Right atrium auricular region (tissue), 2 donors: ENCODE measurements at regions not wholly inside any gene's neighbourhood (a gene's known extent, or its start where the extent isn't known, plus 50 kb on each side); places are given as distances from the start of the nearest gene placed in this dataset.
"Not testable (repeated sequence)": the region's sequence is repeated elsewhere in the genome, so short reads cannot be mapped to it uniquely, and the experiment has no call there.

ENCODE experiments used
- DNase-seq: peaks from one replicate; pipeline ENCODE4 v3.0.0-alpha.2; 2019; ENCODE audit warnings: low spot score
- H3K27ac ChIP-seq, 2 donors: fragments of 200-600 bp; sonication (generic); 1 replicate in 1 of 2; 2 replicates in 1 of 2; pipeline ENCODE4 v1.5.1; 2016 to 2019
- H3K27me3 ChIP-seq, 2 donors: fragments of 200-600 bp; sonication (generic); one replicate each; pipeline versions ENCODE4 v1.5.1 to v1.6.0; 2017 to 2019
- H3K36me3 ChIP-seq: fragments of 200-600 bp; sonication (generic); one replicate; pipeline ENCODE4 v1.5.1; 2016
- H3K4me1 ChIP-seq, 2 donors: fragments of 200-600 bp; sonication (generic); one replicate each; pipeline versions ENCODE4 v1.5.1 to v1.6.0; 2017 to 2019
- H3K4me3 ChIP-seq, 2 donors: fragments of 200-600 bp; sonication (generic); 1 replicate in 1 of 2; 2 replicates in 1 of 2; pipeline ENCODE4 v1.5.1; 2017 to 2019; ENCODE audit warnings: mild to moderate bottlenecking in 1 of 2, moderate library complexity in 1 of 2
- H3K9me3 ChIP-seq, 2 donors: fragments of 200-600 bp; sonication (generic); one replicate each; pipeline ENCODE4 v1.5.1; 2019
- TF ChIP-seq, protein P1 (sequence below), 2 donors: fragments of 200-600 bp; sonication (generic); IDR thresholded peaks; one replicate each; pipeline ENCODE4 v1.5.1; 2019; ENCODE audit warnings: antibody characterized with exemption in 2 of 2

- Histone ChIP-seq H3K4me3 (no peak overlapping the region), H3K36me3 (no peaks in the 10 kb centered on the region), H3K27ac (no peak overlapping the region), H3K4me1 (no peaks in the 10 kb centered on the region), H3K27me3 (no peaks in the 10 kb centered on the region), H3K9me3 (no peaks in the 10 kb centered on the region)
- no peak for DNase-seq
- TF ChIP-seq, protein P1, sequence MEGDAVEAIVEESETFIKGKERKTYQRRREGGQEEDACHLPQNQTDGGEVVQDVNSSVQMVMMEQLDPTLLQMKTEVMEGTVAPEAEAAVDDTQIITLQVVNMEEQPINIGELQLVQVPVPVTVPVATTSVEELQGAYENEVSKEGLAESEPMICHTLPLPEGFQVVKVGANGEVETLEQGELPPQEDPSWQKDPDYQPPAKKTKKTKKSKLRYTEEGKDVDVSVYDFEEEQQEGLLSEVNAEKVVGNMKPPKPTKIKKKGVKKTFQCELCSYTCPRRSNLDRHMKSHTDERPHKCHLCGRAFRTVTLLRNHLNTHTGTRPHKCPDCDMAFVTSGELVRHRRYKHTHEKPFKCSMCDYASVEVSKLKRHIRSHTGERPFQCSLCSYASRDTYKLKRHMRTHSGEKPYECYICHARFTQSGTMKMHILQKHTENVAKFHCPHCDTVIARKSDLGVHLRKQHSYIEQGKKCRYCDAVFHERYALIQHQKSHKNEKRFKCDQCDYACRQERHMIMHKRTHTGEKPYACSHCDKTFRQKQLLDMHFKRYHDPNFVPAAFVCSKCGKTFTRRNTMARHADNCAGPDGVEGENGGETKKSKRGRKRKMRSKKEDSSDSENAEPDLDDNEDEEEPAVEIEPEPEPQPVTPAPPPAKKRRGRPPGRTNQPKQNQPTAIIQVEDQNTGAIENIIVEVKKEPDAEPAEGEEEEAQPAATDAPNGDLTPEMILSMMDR (IDR thresholded peaks at IDR 0.05), result no peak
Observed at GRCh38 chr1:177646757-177647730, 322.8 kb downstream of the SEC16B start.

DNA sequence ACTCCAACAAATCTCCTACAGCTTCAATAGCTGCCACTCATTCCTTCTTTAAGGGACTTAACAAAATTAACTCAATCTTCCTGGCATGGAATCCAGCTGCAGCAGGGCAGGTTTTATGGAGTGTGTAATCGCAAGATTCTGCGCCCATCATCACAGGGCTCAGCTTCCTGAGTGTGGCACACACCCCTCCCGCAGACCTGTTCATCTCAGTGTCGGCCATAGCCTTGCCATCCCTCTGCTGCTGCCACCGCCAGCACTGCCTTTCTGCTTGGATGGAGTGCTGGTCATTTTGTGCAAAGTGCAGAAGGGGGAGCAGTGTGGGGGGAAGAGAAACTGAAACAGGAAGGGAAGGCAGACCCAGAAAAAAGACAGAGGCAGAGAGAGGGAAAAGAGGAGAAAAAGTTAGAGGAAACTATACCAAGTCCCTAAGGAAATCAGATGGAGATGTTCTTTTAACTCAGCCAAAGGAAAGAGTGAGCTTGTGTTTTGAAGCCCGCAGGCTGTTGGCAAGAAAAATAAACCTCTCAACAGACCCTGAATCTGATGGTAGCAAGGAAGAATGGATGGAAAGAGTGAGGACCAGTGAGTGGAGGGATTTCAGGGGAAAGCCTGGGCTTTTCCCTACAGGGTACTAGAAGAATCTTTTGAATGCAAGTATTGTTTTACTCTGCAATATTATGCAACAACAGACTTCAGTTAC is 324.2 kb downstream of the SEC16B start:
- DNase-seq, result no peak

DNA sequence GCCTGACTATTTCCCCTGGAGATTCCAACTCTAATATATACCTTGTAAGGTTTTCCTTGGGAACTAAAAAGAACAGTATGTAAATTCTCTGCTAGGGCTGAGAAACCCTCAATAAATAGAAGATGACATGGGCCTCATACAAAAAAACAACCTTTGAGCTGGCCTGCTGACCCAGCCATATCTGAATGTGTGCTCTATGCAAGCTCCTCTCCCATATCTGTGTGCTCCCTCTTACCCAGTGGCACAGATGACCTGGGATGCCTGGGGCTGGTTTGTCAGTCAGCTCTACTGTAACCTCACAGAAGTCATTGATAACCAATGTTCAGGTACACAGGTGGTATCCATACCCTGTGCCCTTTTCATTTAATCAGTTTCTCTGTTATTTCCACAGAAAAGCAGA is 329.2 kb downstream of the SEC16B start:
- Histone ChIP-seq H3K27me3 (no peaks in the 10 kb centered on the region), H3K9me3 (no peaks in the 10 kb centered on the region), H3K27ac (no peak overlapping the region), H3K36me3 (no peaks in the 10 kb centered on the region), H3K4me1 (no peaks in the 10 kb centered on the region), H3K4me3 (no peak overlapping the region)
- DNase-seq, result no peak
- TF ChIP-seq, protein P1 (IDR thresholded peaks at IDR 0.05), result no peak

More for the DNA sequence above, 324.2 kb downstream of the SEC16B start:
- Histone ChIP-seq H3K36me3 (no peaks in the 10 kb centered on the region), H3K9me3 (no peaks in the 10 kb centered on the region), H3K27ac (no peak overlapping the region), H3K27me3 (no peaks in the 10 kb centered on the region), H3K4me3 (no peak overlapping the region), H3K4me1 (no peaks in the 10 kb centered on the region)
- TF ChIP-seq, protein P1 (IDR thresholded peaks at IDR 0.05), result no peak

- H3K9me3 ChIP-seq, H3K27ac ChIP-seq, H3K27me3 ChIP-seq, H3K4me3 ChIP-seq, H3K36me3 ChIP-seq, H3K4me1 ChIP-seq, DNase-seq: not testable (repeated sequence)
Observed at GRCh38 chr1:177634151-177634550, 335.7 kb downstream of the SEC16B start.

DNA sequence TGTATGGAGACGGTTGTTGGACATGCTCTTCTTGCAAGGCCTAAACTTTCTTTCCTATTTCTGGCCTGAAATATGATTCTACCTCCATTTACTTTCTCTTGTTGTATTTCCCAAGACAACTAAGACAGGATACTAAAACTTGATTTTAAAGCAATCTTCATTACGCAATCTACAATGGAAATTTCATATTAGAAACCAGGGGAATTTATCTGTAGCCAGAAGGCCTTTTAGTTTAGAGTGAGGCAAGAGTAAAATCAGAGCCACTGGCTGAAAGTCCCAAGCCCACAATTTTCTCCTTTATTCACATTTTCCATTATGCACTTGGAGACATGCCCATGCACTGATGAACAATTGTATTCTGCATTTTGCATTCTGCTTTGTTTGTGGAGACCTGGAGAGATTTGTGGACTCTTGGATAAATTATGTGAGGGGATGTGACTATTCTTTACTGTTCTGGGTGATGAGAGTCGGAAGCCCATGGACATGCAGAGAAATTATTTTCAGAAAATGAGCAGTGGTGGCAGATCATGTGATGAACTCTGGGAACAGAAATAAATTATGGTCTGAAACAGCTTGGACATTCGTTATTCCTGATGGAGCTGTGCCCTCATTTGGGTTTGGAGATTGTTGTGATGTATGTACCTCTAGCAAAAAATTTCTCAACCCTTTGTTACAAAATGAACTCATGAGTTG is 336.8 kb downstream of the SEC16B start:
- Histone ChIP-seq H3K36me3 (no peaks in the 10 kb centered on the region), H3K4me3 (no peak overlapping the region), H3K27me3 (no peaks in the 10 kb centered on the region), H3K9me3 (no peaks in the 10 kb centered on the region), H3K4me1 (no peaks in the 10 kb centered on the region), H3K27ac (no peak overlapping the region)
- DNase-seq, result no peak
- TF ChIP-seq, protein P1 (IDR thresholded peaks at IDR 0.05), result no peak

- Histone ChIP-seq H3K4me1 (no peaks in the 10 kb centered on the region), H3K4me3 (no peak overlapping the region), H3K27ac (no peak overlapping the region), H3K9me3 (no peaks in the 10 kb centered on the region), H3K27me3 (no peaks in the 10 kb centered on the region), H3K36me3 (no peaks in the 10 kb centered on the region)
- no peak for DNase-seq
- TF ChIP-seq, protein P1 (IDR thresholded peaks at IDR 0.05), result no peak
Observed at GRCh38 chr1:177631770-177632169, 338.1 kb downstream of the SEC16B start.
